GM19452 (cell line): ENCODE measurements at regions not wholly inside any gene's neighbourhood (a gene's known extent, or its start where the extent isn't known, plus 50 kb on each side); places are given as distances from the start of the nearest gene placed in this dataset.

Source experiments
- ATAC-seq: cut with Tn5 transposase; IDR thresholded peaks from one replicate; pipeline ENCODE4 v1.9.1; 2021; ENCODE audit not compliant: unreplicated experiment

GRCh38 chr2:118668431-118669424, 178.7 kb downstream of the EN1 start:
- ATAC-seq: no peak

DNA sequence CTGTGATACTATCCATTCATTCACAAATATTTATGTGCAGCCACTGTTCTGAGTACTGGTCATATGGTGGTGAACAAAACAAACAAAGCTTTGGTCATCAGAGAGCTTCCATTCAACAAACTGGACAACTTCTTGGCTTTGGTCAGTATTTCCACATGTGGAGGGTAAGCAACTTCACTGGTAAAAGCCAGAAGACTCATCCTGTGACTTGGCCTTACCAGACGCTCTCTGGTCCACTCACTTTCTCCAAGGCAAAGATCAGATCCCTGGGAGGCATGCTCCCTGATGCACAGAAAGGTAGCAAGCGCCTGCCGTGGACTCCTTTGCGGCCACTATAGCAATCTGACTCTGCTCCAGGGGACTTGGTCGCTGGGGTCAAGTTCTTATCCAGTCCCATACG, 179.5 kb downstream of the EN1 start:
- no peak for ATAC-seq

- ATAC-seq: no peak
Measured at GRCh38 chr2:118667348-118667747, 180.1 kb downstream of the EN1 start.

DNA sequence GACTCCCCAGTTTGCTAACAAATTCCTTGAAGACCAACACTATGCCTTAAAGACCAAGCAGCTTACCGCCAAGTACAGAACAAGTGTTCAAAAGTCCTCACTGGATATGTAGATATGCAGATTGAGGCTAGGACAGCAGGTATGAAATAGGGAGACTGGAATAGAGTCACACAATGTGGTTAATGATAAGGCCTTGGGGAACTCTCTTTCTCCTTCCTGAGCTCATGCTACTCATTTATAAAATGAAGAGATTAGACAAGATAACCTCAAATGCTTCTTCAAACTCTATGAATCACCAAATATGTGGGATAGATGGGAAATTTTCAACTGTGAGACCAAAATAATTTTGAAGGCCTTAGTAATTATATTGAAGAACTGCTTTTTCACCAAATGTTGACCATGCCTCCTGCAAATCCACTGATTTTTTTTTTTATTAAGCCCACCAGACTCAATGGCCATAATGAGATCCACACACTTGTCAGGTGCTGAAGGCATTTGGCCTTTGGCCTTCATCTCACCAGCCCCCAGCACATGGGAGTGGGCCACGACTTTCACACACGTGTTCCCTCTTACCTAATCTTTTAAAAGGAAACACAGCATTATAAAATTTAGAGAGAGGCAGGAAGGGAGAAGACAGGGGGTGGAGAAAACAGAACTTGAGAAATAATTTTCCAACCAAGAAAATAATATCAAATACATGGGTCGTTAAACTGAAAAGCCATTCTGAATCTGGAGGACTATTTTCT, 181.5 kb downstream of the EN1 start:
- no peak for ATAC-seq

- ATAC-seq: no peak
Measured at GRCh38 chr2:118661179-118661578, 186.3 kb downstream of the EN1 start.

DNA sequence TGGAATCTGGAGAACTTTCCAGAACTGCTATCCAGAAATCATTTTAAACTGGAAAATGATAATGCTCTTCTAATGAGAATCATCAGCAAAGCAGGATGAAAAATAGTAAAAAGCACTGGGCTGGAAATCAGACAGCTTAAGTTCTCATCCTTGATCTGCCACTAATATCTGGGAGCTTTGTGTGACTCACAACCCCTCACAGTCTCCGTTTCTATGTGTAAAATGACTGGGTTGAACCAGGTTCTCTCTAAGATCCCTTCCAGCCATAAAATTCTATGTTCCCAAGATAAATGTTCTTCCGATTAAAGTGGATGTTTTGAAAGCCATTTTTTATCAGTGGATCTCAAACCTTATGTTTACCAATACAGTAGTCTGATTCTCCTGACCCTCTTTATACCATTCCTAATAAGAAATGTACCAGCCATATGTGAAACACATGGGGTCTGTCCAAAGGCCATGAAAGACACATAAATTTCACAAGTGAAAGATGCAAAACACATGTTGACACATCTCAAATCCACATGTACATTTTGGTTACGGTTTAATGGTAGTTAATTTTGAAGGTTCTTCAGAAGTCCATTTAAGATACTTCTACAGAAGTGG, 188.8 kb downstream of the EN1 start:
- no peak for ATAC-seq

DNA sequence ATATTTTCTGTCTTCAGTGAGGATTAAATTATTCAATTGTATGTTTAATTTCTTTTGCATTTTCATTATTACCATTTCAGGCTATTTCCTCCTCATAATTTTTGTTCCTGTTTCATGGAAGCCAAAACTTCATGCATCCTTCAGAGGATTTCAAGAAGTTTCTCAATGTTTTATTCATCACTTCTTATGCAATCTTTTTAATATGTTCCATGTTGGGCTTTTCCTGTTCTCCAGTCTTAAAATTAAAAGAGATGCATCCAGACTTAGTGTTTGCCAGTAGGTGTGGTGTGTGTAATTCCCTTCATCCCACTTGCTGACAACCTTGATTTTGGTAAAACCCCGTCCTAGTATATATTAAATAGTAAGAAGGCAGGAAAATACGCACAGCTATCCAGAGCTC, 190.0 kb downstream of the EN1 start:
- no peak for ATAC-seq

DNA sequence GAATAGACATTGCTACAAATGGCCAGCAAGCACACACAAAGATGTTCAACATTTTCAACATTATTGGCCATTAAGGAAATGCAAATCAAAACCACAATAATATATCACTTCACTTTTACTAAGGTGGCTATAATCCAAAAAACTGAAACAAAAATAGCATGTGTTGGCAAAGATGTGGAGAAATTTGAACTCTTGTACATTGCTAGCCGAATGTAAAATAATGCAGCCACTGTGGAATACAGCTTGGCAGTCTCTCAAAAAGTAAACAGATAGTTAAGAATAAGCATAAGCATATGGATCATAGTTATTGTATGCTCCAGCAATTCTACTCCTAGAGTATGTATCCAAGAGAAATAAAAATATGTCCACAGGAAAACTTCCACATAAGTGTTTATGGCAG, 192.5 kb downstream of the EN1 start:
- ATAC-seq: no peak

DNA sequence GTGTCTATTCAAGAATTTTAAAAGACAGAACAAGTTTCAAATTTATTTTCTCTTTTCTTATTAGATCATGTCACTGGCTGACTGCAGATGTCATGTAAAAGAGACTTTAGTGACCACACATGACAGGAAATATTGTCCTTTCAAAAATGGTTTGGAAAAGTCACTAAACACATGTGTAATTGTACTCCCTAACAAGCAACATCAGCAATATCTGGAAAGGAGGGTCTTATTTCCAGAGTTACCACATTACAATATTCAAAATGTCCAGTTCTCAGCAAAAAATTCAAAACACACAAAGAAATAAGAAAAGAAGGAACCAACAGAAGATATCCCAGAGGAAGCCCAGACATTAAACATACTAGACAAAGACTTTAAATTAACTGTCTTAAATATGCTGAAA, 197.1 kb downstream of the EN1 start:
- no peak for ATAC-seq

- ATAC-seq: no peak
Measured at GRCh38 chr2:118645876-118646275, 201.6 kb downstream of the EN1 start.

DNA sequence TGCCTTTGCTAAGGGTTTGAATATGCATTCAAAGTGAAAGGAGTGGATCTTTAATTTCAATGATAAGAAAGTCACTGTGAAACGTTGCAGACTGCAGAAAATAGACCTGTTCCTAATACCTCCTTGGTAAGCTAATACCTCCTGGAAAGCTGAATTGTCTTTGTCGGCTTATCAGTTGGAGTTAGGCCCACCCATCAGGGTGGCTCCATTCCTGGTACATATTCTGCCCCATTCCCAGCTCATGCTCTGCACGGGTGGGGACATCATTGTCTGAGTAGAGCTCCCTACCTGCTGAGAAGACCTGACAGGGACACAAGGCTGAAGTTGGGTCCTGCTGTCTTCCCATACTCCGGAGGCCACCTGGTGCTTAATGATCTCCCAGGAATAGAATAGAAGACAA, 203.3 kb downstream of the EN1 start:
- ATAC-seq: no peak

- no peak for ATAC-seq
Measured at GRCh38 chr2:118643294-118643693, 204.2 kb downstream of the EN1 start.

DNA sequence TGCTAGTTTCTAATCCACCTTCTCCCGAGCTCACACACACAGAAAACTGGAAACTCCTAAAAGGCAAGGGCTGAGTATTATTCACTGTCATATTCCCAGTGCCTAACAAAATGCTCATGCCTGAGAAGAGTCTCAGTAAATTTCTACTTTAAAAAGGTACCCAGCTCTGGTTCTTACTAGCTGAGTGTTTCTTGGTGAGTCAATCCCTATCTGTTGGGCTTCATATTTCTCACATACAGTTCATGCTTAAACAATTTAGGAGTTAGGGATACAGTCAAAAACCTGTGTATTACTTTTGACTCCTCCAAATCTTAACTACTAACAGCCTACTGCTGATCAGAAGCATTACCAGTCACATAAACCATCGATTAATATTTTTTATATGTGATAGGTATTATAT, 204.9 kb downstream of the EN1 start:
- no peak for ATAC-seq

- ATAC-seq: no peak
Measured at GRCh38 chr2:118641711-118642110, 205.7 kb downstream of the EN1 start.

- ATAC-seq: no peak
Measured at GRCh38 chr2:118639371-118639770, 208.1 kb downstream of the EN1 start.

DNA sequence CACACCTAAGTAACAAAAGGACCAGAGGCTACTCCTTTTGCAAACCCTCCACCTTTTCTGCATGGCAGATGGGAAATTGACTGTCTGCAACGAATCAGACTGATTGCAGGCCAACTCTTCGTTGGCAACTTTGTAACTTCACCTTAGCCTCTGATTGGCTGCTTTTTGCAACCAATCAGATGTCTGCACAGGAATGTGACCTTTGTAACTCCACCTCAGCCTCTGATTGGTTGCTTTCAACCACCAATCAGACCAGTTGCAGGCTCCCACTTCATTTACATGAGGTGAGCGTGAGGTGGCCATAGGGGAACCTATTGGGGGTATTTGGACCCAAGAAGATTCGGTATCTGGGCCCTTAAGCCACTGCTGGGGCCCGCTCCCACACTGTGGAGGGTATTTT, 209.0 kb downstream of the EN1 start:
- ATAC-seq: no peak

DNA sequence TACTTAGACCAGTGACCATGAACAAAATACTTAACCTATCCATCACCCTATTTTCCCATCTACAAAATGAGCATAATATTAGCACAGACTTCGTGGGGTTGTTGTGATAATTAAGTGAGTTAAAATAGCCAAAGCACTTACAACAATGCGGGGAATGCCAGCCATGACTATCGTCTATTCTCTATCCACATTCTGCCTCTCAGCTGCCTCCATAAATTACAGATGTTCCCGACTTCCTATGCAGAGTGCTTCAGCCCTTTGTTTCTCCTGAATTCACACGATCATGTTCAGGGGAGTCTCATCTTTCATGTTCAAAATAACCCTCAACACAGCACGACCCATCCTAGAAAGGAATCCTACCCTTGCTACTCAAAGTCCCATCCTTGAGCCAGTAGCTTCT, 211.6 kb downstream of the EN1 start:
- ATAC-seq: no peak

GRCh38 chr2:118634876-118635275, 212.6 kb downstream of the EN1 start:
- ATAC-seq: no peak

DNA sequence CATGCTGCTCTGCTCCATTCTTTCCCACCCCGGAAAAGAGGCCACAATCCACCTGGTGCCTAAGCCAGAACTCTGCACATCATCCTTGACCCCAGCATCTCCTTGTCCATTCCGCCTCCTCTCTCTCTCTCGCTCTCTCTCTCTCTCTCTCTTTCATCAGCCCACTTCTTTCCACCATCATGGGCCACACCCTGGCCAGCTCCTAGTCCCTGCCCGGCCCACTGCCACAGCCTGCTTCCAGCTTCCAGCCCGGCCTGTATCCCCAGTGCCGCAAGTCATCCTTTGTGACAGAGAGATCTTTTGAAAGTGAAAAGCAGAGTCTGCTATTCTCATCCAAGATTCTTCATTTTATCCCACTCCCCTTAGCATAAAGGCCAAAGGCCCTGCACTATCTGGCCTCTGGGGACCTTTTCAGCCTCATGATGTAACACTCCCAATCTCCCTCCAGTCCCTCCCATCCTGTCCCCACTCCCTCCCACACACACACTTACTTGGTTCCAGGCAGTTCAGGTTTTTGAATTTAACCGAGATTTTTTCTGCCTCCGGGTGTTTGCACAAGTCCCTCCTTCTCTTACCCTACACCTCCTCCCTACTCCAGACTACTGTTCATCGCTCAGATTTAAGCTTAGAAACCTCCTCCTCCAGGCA, 214.0 kb downstream of the EN1 start:
- no peak for ATAC-seq

GRCh38 chr2:118632921-118633320, 214.5 kb downstream of the EN1 start:
- no peak for ATAC-seq

- no peak for ATAC-seq
Measured at GRCh38 chr2:118627156-118627555, 220.3 kb downstream of the EN1 start.
